ENCODE measurements at regions not wholly inside any gene's neighbourhood (a gene's known extent, or its start where the extent isn't known, plus 50 kb on each side); places are given as distances from the start of the nearest gene placed in this dataset.

DNA sequence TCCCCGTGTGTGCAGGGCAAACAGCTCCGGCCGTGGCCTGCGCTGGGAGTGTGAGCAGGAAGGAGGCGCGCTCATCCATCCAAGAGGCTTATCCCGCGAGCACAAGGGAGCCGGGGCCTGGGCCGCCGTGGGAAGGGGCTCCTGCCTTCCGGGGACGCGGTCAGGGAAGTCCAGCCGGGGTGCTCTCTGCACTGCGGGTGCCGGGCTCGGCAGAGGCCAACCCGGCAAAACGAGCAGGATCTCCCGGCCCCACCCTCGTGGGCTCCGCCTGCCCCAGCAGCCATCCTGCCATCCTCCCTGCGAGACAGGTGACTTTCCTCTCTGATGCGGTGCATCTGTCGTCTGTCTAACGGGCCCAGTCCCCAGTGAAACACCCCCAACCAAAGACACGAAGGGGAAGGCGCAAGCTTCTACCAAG lies 244.2 kb downstream of the AUH start:
- H3K4me3 ChIP-seq = peak overlapping the region in 1 of 4 donors; percentile 41
- no peaks in the 10 kb centered on the region for H3K9me3 ChIP-seq
- WGBS, 2 donors = 52 to 92% methylated on average over 2 to 9 of the region's 29 CpGs
- DNase-seq = no peak
- no peaks in the 10 kb centered on the region for H3K27me3 ChIP-seq
- no peak for TF ChIP-seq POLR2A (IDR thresholded peaks at IDR 0.05)
- TF ChIP-seq, protein P1, sequence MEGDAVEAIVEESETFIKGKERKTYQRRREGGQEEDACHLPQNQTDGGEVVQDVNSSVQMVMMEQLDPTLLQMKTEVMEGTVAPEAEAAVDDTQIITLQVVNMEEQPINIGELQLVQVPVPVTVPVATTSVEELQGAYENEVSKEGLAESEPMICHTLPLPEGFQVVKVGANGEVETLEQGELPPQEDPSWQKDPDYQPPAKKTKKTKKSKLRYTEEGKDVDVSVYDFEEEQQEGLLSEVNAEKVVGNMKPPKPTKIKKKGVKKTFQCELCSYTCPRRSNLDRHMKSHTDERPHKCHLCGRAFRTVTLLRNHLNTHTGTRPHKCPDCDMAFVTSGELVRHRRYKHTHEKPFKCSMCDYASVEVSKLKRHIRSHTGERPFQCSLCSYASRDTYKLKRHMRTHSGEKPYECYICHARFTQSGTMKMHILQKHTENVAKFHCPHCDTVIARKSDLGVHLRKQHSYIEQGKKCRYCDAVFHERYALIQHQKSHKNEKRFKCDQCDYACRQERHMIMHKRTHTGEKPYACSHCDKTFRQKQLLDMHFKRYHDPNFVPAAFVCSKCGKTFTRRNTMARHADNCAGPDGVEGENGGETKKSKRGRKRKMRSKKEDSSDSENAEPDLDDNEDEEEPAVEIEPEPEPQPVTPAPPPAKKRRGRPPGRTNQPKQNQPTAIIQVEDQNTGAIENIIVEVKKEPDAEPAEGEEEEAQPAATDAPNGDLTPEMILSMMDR (IDR thresholded peaks at IDR 0.05) = no peak
- H3K36me3 ChIP-seq = no peaks in the 10 kb centered on the region
- peak overlapping the region; percentile 23 to 79 (median 51) for H3K27ac ChIP-seq
- H3K4me1 ChIP-seq = peaks cover 0 to 36% (median 18%) of the 10 kb centered on the region in 3 donors
- intact Hi-C loops (cut with DNase I) = no loop called here

DNA sequence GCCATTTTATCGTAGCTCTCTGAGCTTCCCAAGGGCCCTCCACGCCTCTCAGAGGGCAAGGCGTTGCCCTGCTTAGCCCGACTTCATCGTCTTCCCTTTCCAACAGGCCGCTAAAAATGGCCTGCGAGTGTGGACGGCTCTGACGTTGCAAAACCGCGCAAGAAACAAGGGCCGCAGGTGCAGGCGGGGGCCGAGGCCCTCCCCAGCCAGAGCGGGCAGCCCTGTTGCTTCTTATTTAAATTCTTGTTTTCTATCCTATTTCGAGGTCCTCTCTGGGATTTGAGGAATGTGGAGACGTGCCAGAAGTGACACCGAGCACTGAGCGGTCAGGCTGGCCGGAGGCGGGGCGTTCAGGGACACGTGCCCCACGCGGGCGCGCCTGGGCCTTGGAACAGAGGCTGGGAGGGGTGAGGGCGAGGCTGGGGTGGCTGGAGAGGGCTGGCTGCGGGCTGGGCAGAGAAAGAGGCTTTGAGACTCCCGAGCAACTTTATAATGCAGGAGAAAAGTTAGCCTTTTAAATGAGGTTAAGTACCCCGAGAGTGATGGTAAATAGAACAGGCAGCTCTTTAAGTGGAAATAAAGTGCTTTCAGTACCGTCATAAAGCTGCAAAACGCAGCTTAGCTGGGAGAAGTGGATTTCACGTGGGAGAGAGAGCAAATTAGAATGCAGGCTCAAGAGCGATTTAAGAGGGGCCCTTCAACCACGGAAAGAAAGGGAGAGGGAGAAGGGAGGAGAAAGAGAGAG lies 243.6 kb downstream of the AUH start:
- TF ChIP-seq, protein P1 (IDR thresholded peaks at IDR 0.05) = no peak
- peak in 1 of 4 donors; percentile 9 for TF ChIP-seq POLR2A (IDR thresholded peaks at IDR 0.05)
- peak overlapping the region in 3 of 4 donors; percentile 8 to 41 (median 14) for H3K4me3 ChIP-seq
- peak overlapping the region; percentile 23 to 79 (median 51) for H3K27ac ChIP-seq
- intact Hi-C loops (cut with DNase I) = no loop called here
- WGBS, 2 donors = 31 to 42% methylated on average over 10 to 24 of the region's 36 CpGs
- no peaks in the 10 kb centered on the region for H3K36me3 ChIP-seq
- peaks cover 0 to 42% (median 18%) of the 10 kb centered on the region in 3 donors for H3K4me1 ChIP-seq
- no peaks in the 10 kb centered on the region for H3K27me3 ChIP-seq
- DNase-seq = no peak
- H3K9me3 ChIP-seq = no peaks in the 10 kb centered on the region

DNA sequence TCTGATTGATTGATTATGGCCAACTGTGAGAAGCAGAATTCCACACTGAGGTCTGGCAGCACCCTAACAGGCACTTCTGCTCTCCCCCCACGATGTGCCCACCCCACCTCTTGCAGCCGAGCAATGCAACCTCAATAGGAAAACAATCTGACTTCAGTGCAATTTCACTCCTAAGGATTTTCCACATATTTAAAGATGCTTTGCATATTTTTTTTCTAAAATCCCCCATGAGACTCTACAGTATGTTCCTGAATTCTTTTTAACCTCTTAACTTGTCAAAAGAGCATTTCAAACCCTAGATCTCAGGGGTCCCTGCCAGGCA lies 243.1 kb downstream of the AUH start:
- Histone ChIP-seq H3K27me3 (no peaks in the 10 kb centered on the region), H3K4me3 (peak overlapping the region in 3 of 4 donors; percentile 8 to 41 (median 14)), H3K27ac (peak overlapping the region; percentile 23 to 79 (median 51)), H3K36me3 (no peaks in the 10 kb centered on the region), H3K4me1 (peaks cover 0 to 42% (median 18%) of the 10 kb centered on the region in 3 donors), H3K9me3 (no peaks in the 10 kb centered on the region)
- WGBS, 2 donors = 32 to 34% methylated on average over 2 of the region's 2 CpGs
- DNase-seq = no peak
- TF ChIP-seq, protein P1 (IDR thresholded peaks at IDR 0.05) = no peak
- intact Hi-C loops (cut with DNase I) = no loop called here

DNA sequence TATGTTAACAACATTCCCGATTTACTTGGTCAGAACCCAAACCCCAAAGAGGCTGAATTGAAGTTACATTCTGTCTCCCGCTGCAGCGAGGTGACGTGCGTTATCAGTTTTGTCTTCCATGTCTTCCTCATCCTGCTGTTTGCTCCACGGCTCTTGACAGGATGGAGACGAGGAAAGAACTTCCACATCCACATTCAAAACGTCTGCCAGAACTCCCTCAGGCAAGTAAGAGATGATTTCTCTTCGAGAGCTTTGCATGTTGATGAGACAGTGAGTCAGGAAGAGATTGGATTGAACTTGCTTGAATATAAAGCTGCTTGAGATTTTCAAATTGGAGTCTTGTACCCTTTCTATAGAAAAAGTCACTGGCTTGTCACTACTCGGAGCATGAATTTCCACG lies 242.6 kb downstream of the AUH start:
- Histone ChIP-seq H3K4me3 (no peak overlapping the region), H3K27ac (peak overlapping the region in 3 of 4 donors; percentile 35 to 79 (median 67)), H3K4me1 (peaks cover 0 to 42% (median 18%) of the 10 kb centered on the region in 3 donors), H3K9me3 (no peaks in the 10 kb centered on the region), H3K36me3 (no peaks in the 10 kb centered on the region), H3K27me3 (no peaks in the 10 kb centered on the region)
- 22 to 36% methylated on average over 11 of the region's 11 CpGs for WGBS, 2 donors
- DNase-seq = no peak
- no peak for TF ChIP-seq POLR2A (IDR thresholded peaks at IDR 0.05)
- TF ChIP-seq, protein P1 (IDR thresholded peaks at IDR 0.05) = no peak
- intact Hi-C loops (cut with DNase I) = no loop called here

DNA sequence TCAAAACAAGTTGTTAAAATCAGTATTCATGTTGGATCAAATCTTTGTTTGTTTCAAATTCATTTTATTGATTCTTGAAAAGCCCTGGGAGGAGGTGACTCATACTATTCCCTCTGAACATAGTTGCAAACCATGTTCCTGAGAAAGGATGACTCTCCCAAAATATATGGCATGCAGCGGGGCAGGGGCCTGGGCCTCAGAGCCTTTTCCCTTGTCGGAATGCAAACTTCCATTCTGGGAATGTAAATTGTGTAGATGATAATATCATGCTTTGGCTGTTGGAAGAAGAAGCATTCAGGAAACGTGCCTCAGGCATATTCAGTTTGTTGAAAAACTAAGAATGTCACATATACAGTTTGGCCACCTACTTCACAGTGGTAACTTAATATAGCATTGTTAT lies 242.0 kb downstream of the AUH start:
- Histone ChIP-seq H3K27ac (peak overlapping the region in 3 of 4 donors; percentile 35 to 79 (median 67)), H3K36me3 (no peaks in the 10 kb centered on the region), H3K9me3 (no peaks in the 10 kb centered on the region), H3K27me3 (no peaks in the 10 kb centered on the region), H3K4me1 (peaks cover 0 to 42% (median 18%) of the 10 kb centered on the region in 3 donors), H3K4me3 (no peak overlapping the region)
- no peak for DNase-seq
- WGBS, 2 donors = 33 to 65% methylated on average over 3 of the region's 3 CpGs
- intact Hi-C loops (cut with DNase I) = no loop called here
- TF ChIP-seq, protein P1 (IDR thresholded peaks at IDR 0.05) = no peak

Measured in esophagus squamous epithelium (tissue), 5 donors.